ENCODE measurements at regions not wholly inside any gene's neighbourhood (a gene's known extent, or its start where the extent isn't known, plus 50 kb on each side); places are given as distances from the start of the nearest gene placed in this dataset.

GRCh38 chr5:154107010-154107409, 68.2 kb downstream of the MFAP3 start:
- H3K4me3 ChIP-seq, result no peak overlapping the region
- intact Hi-C loops (cut with DNase I; ENCODE audit: low total_unique reads), result no loop called here
- H3K27ac ChIP-seq, result no peak overlapping the region
- H3K36me3 ChIP-seq, result no peaks in the 10 kb centered on the region
- H3K4me1 ChIP-seq, result no peaks in the 10 kb centered on the region
- no peak for TF ChIP-seq CTCF (IDR thresholded peaks at IDR 0.05)
- no peak for TF ChIP-seq POLR2A (IDR thresholded peaks at IDR 0.05)
- TF ChIP-seq POLR2AphosphoS5 (IDR thresholded peaks at IDR 0.05), result no peak
- no peak for TF ChIP-seq EP300 (IDR thresholded peaks at IDR 0.05)
- DNase-seq, result no peak
- H3K9me3 ChIP-seq, result no peaks in the 10 kb centered on the region
- no peaks in the 10 kb centered on the region for H3K27me3 ChIP-seq

GRCh38 chr5:154107756-154108155, 69.0 kb downstream of the MFAP3 start:
- DNase-seq, result no peak
- no peak for TF ChIP-seq POLR2A (IDR thresholded peaks at IDR 0.05)
- no peak for TF ChIP-seq POLR2AphosphoS5 (IDR thresholded peaks at IDR 0.05)
- no peak for TF ChIP-seq EP300 (IDR thresholded peaks at IDR 0.05)
- no peak for TF ChIP-seq CTCF (IDR thresholded peaks at IDR 0.05)
- no peaks in the 10 kb centered on the region for H3K27me3 ChIP-seq
- H3K36me3 ChIP-seq, result no peaks in the 10 kb centered on the region
- no peak overlapping the region for H3K27ac ChIP-seq
- no peak overlapping the region for H3K4me3 ChIP-seq
- intact Hi-C loops (cut with DNase I; ENCODE audit: low total_unique reads), result no loop called here
- WGBS, 5 donors, result 41 to 64% (median 50%) methylated on average over 7 of the region's 7 CpGs
- no peaks in the 10 kb centered on the region for H3K4me1 ChIP-seq
- no peaks in the 10 kb centered on the region for H3K9me3 ChIP-seq

- no peak for DNase-seq
- H3K36me3 ChIP-seq, result no peaks in the 10 kb centered on the region
- intact Hi-C loops (cut with DNase I; ENCODE audit: low total_unique reads), result no loop called here
- no peak overlapping the region for H3K27ac ChIP-seq
- no peaks in the 10 kb centered on the region for H3K27me3 ChIP-seq
- no peaks in the 10 kb centered on the region for H3K4me1 ChIP-seq
- no peaks in the 10 kb centered on the region for H3K9me3 ChIP-seq
- TF ChIP-seq POLR2A (IDR thresholded peaks at IDR 0.05) (no peak), POLR2AphosphoS5 (IDR thresholded peaks at IDR 0.05) (no peak), CTCF (IDR thresholded peaks at IDR 0.05) (no peak)
- 41 to 62% (median 52%) methylated on average over 4 of the region's 4 CpGs for WGBS, 5 donors
- no peak overlapping the region for H3K4me3 ChIP-seq
Measured at GRCh38 chr5:154109416-154110106, 70.8 kb downstream of the MFAP3 start.

GRCh38 chr5:154110107-154110453, 71.3 kb downstream of the MFAP3 start:
- intact Hi-C loops (cut with DNase I; ENCODE audit: low total_unique reads), result no loop called here

More at GRCh38 chr5:154110107-154110453, 71.3 kb downstream of the MFAP3 start:
- no peaks in the 10 kb centered on the region for H3K4me1 ChIP-seq
- no peaks in the 10 kb centered on the region for H3K27me3 ChIP-seq
- no peak for DNase-seq
- H3K36me3 ChIP-seq, result no peaks in the 10 kb centered on the region
- H3K27ac ChIP-seq, result no peak overlapping the region
- TF ChIP-seq POLR2A (IDR thresholded peaks at IDR 0.05) (no peak), CTCF (IDR thresholded peaks at IDR 0.05) (no peak), POLR2AphosphoS5 (IDR thresholded peaks at IDR 0.05) (no peak), EP300 (IDR thresholded peaks at IDR 0.05) (no peak)
- 66 to 98% (median 90%) methylated on average over 1 of the region's 1 CpG for WGBS, 5 donors
- no peaks in the 10 kb centered on the region for H3K9me3 ChIP-seq
- no peak overlapping the region for H3K4me3 ChIP-seq

Measured in stomach (tissue), 8 donors.